Panc1 (cell line): ENCODE measurements at regions not wholly inside any gene's neighbourhood (a gene's known extent, or its start where the extent isn't known, plus 50 kb on each side); places are given as distances from the start of the nearest gene placed in this dataset.

Source experiments
- POLR2AphosphoS5 ChIP-seq: IDR thresholded peaks from 2 replicates; pipeline ENCODE4 v1.6.1; 2012; ENCODE audit warnings: mild to moderate bottlenecking, low read depth, low read length, moderate library complexity
- TF ChIP-seq, protein P1 (sequence below): fragments of 450-650 bp; IDR thresholded peaks from 2 replicates; pipeline ENCODE4 v1.5.1; 2017; ENCODE audit warnings: mild to moderate bottlenecking

- TF ChIP-seq, protein P1, sequence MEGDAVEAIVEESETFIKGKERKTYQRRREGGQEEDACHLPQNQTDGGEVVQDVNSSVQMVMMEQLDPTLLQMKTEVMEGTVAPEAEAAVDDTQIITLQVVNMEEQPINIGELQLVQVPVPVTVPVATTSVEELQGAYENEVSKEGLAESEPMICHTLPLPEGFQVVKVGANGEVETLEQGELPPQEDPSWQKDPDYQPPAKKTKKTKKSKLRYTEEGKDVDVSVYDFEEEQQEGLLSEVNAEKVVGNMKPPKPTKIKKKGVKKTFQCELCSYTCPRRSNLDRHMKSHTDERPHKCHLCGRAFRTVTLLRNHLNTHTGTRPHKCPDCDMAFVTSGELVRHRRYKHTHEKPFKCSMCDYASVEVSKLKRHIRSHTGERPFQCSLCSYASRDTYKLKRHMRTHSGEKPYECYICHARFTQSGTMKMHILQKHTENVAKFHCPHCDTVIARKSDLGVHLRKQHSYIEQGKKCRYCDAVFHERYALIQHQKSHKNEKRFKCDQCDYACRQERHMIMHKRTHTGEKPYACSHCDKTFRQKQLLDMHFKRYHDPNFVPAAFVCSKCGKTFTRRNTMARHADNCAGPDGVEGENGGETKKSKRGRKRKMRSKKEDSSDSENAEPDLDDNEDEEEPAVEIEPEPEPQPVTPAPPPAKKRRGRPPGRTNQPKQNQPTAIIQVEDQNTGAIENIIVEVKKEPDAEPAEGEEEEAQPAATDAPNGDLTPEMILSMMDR = no peak
- TF ChIP-seq POLR2AphosphoS5 = no peak
Measured at GRCh38 chr18:78531637-78532036, 448.0 kb upstream of the SALL3 start.
